Tibial nerve (tissue), 4 donors: ENCODE measurements at regions not wholly inside any gene's neighbourhood (a gene's known extent, or its start where the extent isn't known, plus 50 kb on each side); places are given as distances from the start of the nearest gene placed in this dataset.

ENCODE experiments used
- CTCF ChIP-seq, 5 experiments: fragments of 200-600 bp in 3 of 5; fragments of 450-650 bp in 2 of 5; sonication (generic) in 3 of 5; IDR thresholded peaks; one replicate each; pipeline ENCODE4 v1.5.1; 2016 to 2019; ENCODE audit warnings: antibody characterized with exemption in 5 of 5, mild to moderate bottlenecking in 3 of 5, moderate library complexity in 2 of 5
- EP300 ChIP-seq, 2 donors: sonication (generic); formaldehyde crosslinking; IDR thresholded peaks; one replicate each; pipeline ENCODE4 v1.6.1; 2017; ENCODE audit warnings: antibody characterized with exemption in 2 of 2, mild to moderate bottlenecking in 1 of 2
- POLR2A ChIP-seq, 2 donors: fragments of 450-650 bp; IDR thresholded peaks; one replicate each; pipeline ENCODE4 v1.6.1; 2017; ENCODE audit warnings: antibody characterized with exemption in 2 of 2, mild to moderate bottlenecking in 2 of 2, moderate library complexity in 2 of 2

GRCh38 chr2:236745420-236746210 is 176.0 kb downstream of the ACKR3 start:
- TF ChIP-seq CTCF (IDR thresholded peaks at IDR 0.05) (no peak), POLR2A (IDR thresholded peaks at IDR 0.05) (no peak), EP300 (IDR thresholded peaks at IDR 0.05) (no peak)
